ENCODE measurements at regions not wholly inside any gene's neighbourhood (a gene's known extent, or its start where the extent isn't known, plus 50 kb on each side); places are given as distances from the start of the nearest gene placed in this dataset. TPM values are rescaled to one million over a fixed set of nuclear protein-coding genes. Genes with fewer than 3 reads are reported as not detected.

Small RNA genes in the stretch of these regions (microRNA-seq; reads per million reads assigned to microRNA genes)
- gene MIR3156-3 (ENCODE audit: borderline number of aligned reads), result not detected

Data from chondrocyte (in vitro differentiated cells).